PC-9 (cell line): ENCODE measurements at regions not wholly inside any gene's neighbourhood (a gene's known extent, or its start where the extent isn't known, plus 50 kb on each side); places are given as distances from the start of the nearest gene placed in this dataset.

Experiments
- CTCF ChIP-seq: fragments of 200-600 bp; sonication (generic); conservative IDR thresholded peaks from 2 replicates; pipeline ENCODE4 v1.6.1; 2017; ENCODE audit warnings: mixed run types, antibody characterized with exemption, mild to moderate bottlenecking, moderate library complexity
- EZH2 ChIP-seq: fragments of 200-600 bp; sonication (generic); IDR thresholded peaks from 2 replicates; pipeline ENCODE4 v1.8.0; 2017; ENCODE audit warnings: antibody characterized with exemption, low read depth

GRCh38 chr1:88457197-88457596 is 226.9 kb upstream of the PKN2 start:
- no peak for TF ChIP-seq CTCF
- no peak for TF ChIP-seq EZH2
